ENCODE measurements at regions not wholly inside any gene's neighbourhood (a gene's known extent, or its start where the extent isn't known, plus 50 kb on each side); places are given as distances from the start of the nearest gene placed in this dataset.

DNA sequence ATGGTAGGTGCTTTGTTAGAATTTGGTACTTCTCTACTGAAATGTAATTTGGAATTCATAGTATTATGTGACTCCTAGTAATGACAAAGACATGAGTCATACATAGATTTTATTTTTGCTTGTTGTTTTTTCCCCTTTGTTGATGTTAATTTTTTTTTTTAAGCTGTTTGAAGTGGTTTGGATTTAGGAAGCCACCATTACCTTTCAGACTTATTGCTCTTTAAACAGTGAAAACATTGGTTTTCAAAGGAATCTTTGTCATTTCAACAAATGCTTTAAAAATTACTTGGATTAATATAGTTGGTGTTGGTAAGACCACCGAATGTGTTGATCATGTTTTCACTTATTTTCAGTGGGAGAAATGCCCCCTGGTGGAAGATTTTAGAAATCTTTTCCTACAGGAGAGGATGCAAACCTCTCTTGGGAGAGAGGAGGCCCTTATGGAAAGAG is 170.1 kb upstream of the PITX1 start:
- DNase-seq (ENCODE audit: low read depth): no peak

- DNase-seq (ENCODE audit: low read depth): no peak
These were observed 169.6 kb upstream of the PITX1 start for GRCh38 chr5:135203593-135204036.

DNA sequence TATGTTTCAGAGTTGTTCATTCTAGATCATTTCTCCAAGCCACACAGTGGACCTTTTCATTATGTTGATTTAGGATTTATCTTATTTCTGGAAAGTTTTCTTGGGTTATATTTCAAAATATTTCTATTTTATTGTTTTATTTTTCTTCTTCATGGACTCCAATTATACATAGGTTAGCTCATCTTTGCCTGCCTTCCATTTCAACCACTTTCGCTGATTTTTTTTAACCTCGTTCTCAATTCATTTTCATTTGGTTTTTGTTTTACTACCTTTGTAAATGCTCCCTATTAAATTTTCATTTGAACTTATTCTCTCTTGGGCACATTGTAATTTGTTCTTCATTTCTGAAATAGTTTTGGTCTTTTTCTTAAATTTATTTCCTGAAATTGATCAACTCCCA is 169.0 kb upstream of the PITX1 start:
- no peak for DNase-seq (ENCODE audit: low read depth)

DNA sequence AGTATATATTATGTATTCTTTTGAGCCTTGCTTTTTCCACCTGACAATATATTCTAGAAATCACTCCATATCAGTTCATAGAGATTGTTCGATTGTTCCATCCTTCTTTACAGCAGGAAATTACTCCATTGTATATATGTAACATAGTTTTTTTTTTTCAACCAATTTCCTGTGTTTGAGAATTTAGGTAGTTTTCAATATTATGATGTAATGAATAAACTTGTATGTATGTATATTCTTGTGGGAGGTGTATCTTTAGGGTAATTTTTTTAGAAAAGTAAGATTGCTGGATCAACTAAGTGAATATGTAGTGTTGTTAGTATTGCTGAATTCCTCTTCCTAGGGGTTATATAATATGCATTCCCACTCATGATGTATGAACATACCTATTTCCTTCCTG is 165.9 kb upstream of the PITX1 start:
- DNase-seq (ENCODE audit: low read depth): no peak

- DNase-seq (ENCODE audit: low read depth): no peak
These were observed 162.5 kb upstream of the PITX1 start for GRCh38 chr5:135196483-135196882.

GRCh38 chr5:135195270-135195608 is 161.2 kb upstream of the PITX1 start:
- no peak for DNase-seq (ENCODE audit: low read depth)

DNA sequence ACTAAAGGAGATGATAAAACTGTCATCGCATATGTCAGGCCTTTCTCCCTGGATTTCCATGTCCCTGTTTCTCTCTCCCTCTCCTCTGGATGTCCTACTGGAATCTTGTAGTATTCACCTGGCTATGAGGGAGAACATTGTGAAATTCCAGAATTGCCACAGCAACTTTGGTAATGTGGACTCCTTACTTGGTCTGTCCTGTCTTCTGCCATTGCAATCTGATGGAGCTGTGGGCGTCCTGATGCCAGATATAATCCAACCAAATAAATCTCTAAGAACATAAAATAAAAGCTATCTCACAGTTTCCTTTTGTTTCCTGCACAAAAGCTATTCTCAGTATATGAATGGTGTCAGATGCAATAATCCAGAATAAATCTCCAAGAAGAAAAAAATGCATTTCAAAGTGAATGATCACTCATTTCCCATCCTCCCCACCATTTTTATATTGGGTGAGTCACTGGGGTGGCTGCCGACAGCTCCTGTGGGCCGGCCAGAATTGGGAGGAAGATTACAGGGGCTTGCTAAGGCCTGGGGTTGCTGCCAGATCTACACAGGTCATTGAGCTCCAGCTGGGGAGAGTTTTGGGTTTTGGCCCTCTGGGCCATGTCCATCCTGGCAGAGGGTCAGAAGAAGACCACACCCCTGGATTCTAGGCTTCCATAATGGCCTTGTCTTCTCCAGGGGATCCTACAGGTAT is 160.7 kb upstream of the PITX1 start:
- no peak for DNase-seq (ENCODE audit: low read depth)

DNA sequence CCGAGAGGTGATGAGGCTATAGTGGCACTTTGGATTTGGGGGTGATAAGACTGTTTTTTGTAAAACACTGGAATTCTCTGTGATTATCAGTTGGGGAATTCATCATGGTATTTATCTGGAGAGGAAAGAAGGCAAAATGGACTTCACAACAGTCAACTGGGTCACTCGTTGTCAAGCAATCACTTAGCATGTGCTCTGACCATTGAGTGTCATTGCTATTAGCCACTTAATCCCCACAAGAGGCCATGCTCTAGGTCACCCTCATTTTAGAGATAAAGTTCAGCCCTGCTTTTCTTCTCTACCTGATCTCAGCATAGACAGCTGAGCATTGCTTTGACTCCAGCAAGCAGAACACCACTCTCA is 160.1 kb upstream of the PITX1 start:
- DNase-seq (ENCODE audit: low read depth): no peak

DNA sequence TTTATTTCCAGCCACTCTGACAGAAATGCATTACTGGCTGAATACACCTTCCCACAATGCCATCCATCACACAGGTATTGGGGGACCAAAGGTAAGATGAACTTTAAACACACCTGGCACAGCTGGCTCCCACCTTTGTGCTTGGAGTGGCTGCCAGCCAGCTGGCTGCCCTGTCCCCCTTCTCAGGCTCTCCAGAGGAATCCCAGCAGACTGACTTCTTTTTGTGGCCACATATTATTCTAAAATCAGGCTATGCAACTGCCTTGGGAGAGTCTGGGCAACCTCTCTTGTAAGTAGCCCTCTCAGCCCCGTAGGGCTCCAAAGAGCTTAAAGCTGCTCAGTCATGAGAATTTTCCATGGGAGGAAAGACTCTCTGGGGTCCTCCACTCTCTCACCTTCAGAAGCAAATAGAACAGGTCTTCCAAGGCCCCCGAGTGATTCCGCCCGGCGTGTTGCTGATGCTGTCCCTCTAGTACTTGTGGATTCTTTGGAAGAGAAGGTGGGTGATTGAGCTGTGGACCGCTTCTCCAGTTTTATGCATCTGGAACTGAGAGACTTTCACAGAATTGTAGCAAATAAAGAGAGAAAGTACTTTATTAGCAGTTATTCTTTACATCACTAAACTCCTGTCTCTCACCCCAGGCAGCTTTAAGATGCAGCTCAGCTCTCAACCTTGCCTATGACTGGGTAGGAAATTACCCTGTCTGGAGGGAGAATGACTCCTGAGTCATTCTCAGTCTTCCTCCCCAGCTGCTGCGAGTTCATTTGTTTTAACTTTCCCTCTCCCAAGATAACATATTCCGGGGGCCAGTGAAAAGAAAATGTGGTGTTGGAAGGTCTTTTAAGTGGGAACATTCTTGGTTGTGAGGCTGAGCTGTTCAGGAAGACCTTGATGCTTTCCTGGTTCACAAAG is 159.4 kb upstream of the PITX1 start:
- DNase-seq (ENCODE audit: low read depth): no peak

- DNase-seq (ENCODE audit: low read depth): no peak
These were observed 158.3 kb upstream of the PITX1 start for GRCh38 chr5:135192351-135192750.

GRCh38 chr5:135191084-135191826 is 157.2 kb upstream of the PITX1 start:
- peak; percentile 32 for DNase-seq (ENCODE audit: low read depth)

DNA sequence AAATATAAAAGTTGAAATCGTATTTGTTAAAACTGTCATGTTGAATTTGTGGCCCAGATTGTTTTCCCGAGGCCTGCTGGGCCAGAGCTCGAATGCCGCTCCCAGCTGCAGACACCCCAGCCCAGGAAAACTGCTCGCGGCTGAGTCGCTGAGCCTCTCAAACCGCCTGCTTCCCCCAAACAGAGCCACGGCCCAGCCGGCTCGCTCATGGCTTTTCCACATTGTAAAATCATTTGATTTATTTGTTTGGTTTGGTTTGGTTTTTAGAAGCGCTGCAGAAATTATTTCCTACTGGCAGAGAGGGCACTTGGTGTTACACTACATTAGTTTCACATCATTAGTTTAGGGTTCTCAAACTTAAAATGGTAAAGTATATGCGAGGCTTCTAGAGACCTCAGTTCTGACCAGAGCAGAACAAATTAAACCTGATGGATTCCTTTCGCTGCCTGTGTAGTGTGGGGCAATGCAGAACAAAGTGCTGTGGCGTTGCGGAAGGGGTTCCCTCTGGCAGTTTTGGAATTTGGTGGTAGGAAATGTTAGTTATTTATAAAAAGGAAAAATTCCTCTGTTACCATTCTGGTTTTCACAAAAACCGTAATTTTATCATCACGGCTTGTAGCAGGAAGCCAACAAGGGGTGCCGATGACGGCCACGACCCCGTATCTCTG is 156.5 kb upstream of the PITX1 start:
- DNase-seq (ENCODE audit: low read depth): no peak

DNA sequence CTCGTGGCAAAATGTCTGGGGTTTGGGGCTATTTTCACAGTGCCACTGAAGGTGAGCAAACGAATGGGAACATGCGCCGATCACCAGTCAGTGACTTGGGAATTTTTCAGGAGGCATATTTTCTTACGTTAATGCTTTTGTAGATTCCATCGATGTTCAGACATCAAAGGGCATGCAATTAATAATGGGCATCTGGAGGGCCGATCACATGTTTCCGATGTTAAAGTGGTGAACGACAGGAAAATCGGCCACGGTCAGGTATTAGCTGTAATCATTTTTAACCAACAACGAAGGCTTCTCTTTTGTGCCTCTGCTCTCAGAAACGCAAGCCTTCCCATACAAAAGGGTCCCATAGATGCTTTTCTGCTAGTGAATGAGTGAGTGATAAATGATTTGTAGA is 155.0 kb upstream of the PITX1 start:
- no peak for DNase-seq (ENCODE audit: low read depth)

DNA sequence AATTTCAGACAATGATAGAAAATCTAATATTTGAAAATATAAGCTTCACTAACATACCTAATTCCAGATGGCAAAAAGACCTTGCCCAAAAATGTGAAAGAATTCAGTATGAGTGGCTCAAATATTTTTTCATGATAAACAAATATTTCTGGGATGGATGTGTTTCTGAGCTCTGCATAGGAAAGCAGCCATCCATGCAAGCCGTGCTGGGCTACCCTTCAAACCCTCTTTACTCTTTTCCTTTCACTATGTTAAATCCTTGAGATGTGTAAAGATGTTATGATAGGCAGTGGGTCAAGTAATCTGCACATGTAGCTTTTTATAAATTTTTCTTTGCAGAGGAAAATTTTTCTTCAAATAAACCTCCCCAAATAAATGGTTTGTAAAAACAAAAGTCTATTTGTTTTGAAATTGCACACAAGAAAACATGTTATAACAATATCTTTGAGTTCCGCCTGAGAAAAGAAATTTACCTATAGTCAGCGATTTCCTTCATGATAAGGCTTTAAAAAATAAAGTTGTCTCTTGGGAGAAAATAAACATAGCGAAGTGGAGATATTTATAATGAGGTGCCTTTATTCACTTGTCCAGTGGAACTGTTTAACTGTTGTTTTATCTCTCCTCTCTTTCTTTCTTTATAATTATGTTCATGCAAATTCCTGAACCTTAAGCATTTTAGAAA is 154.3 kb upstream of the PITX1 start:
- DNase-seq (ENCODE audit: low read depth): no peak

- DNase-seq (ENCODE audit: low read depth): no peak
These were observed 152.9 kb upstream of the PITX1 start for GRCh38 chr5:135186662-135187522.

DNA sequence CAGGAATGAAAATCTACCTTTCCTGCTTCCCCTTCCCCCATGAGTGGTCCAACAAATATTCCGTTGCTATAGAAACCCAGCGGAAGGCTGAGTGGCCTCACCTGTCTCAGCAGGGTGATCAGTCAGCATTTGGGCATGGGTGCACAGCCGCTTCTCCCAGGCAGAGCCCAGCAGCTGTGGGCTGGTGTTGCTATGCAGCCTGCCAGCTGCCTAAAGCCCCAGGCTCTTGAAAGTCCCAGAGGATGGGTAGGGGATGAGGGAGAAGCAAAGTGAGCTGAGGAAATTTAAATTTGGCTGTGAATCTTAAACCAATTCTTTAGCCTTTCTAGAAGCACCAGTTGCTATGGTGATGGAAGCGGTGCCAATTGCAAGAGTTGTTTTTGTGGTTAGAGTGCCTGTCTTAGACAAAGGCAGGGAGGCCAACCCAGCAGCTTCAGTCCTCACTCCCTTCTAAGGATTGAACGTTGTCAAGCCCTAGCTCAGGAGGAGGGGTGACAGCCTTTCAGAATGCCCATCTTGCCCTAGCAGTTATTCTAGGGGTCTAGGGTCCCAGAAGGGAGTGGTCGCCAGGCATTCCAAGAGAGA is 151.5 kb upstream of the PITX1 start:
- DNase-seq (ENCODE audit: low read depth): no peak

GRCh38 chr5:135184646-135185045 is 150.6 kb upstream of the PITX1 start:
- no peak for DNase-seq (ENCODE audit: low read depth)

DNA sequence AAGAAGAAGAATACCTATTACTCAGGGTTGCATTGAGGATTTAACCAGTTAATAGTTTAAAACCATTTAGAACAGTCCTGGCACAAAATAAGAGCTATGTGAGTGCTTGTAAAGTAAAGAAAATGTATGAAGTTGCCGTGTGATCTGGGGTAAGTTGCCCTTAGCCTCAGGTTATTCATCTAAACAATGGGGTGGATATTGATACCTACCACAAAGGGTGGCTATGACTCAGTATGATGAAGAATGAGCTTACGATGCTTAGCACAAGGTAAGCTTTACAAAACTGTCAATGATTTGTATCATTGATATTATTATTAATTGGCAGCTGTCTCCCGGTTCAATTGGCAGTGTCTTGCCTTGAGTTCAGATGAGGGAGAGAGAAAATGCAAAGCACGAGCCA is 149.4 kb upstream of the PITX1 start:
- DNase-seq (ENCODE audit: low read depth): no peak

- DNase-seq (ENCODE audit: low read depth): no peak
These were observed 148.6 kb upstream of the PITX1 start for GRCh38 chr5:135182675-135183074.

- DNase-seq (ENCODE audit: low read depth): no peak
These were observed 147.6 kb upstream of the PITX1 start for GRCh38 chr5:135181653-135182052.

Measured in stimulated activated CD8-positive, alpha-beta memory T cell treated with anti-CD3 and anti-CD28 coated beads, Interleukin-15, amount 100 ng/mL, for 1 hour (primary cell).